Cerebellar cortex (tissue), 1 donor: ENCODE measurements at regions not wholly inside any gene's neighbourhood (a gene's known extent, or its start where the extent isn't known, plus 50 kb on each side); places are given as distances from the start of the nearest gene placed in this dataset.

Experiments
- DNase-seq: peaks from one replicate; pipeline ENCODE4 v3.0.0-alpha.2; 2015; ENCODE audit warnings: low spot score

DNA sequence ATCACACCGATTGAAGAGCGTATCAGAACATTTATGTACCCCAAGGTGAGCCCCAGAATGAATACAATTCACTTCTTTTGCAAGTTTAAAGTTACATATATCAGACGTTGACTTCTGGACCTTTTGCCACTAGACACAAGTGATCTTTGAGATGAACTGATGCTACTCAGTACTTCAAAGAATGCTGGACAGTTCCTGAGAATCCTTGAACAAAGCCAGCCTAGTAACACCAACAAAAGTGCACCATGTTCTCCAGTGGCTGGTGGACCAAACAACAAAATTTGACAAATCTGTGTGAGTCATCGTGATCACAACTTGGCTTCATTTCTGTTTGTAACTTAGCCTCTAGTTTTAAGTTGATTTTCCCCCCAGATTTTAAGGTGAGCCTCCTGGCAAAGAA lies 355.7 kb downstream of the SOX2 start:
- DNase-seq, result no peak

GRCh38 chr3:182078316-182078715 lies 366.6 kb downstream of the SOX2 start:
- DNase-seq, result no peak

GRCh38 chr3:182078929-182079328 lies 367.2 kb downstream of the SOX2 start:
- no peak for DNase-seq

DNA sequence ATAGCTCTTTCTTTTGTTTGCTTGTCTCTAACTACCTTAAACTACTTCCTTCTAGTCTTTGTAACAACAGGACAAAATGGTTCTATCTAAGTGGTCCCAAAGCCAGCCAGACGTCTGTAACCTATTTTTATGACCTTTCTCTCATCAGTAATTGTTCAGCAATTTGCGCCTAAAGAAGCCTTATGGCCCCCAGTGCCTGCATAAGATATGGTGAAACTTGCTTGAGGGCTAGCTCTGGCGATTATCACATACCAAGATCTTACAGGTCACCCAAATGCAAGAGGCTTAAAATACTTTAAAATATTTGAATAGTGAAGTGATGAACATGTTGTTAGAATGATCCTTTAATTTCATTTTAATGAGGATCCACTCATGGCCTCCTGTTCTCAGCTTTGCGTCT lies 369.4 kb downstream of the SOX2 start:
- no peak for DNase-seq

DNA sequence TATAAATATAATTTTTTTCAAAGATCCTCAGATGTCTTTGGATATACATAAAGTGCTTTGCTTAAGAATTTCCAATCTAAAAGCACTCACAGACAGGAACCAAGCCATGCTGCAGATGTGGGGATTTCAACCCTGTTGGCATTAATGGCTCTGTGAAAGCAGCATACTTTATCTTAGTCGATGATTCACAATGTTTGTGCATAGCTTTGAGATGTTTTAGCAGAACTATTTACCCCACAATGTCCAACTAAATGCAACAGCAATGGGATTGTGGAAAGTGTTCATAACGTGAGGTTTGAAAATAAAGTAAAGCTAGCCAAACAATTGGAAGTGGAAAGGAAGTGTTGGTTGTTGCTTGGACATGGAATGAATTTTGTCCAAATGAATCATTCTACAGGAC lies 371.4 kb downstream of the SOX2 start:
- no peak for DNase-seq

DNA sequence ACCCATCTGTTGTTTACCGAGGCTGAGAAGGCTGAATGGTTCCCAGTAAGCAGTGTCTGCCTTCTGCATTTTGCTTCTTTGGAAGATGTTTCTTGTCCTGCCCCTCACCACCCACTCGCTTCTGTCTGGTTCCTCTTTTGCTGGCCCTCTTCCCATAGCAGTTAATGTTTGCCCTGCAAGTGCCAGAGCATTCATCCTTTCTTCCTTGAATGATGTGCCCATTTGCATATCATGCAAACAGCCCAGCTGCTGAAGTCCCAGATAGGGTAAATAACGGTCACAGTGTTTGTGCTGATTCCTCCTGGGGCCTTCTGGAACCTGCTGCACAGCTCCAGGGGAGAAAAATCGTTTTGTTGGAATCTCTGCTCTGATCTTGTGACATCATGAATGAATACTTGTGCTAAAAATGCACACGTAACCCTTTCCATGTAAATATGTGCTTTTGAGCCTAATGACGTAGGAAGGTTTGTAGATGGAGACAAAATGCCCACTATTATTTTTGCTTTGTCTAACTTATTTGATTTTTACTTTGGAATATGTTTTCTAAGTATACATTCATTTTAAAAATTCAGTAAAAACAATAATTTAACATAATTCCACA lies 381.0 kb downstream of the SOX2 start:
- peak; percentile 4 for DNase-seq

DNA sequence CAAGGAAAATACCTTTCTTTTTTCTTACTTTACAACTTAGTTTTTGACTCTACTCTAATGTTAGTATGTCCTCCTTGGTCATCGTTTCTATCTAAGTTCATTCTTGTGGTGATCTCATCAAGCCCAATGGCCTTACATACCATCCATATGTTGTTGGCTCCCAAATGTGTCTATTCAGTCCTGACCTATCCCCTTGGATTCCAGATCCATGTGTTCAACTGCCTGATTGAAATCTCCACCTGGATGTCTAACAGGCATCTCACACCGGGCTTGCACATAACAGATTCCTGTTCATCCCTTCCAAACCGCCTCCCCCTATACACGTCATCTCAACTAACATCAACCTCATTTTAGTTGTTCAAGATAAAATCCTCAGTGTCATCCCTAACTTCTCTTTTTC lies 382.6 kb downstream of the SOX2 start:
- no peak for DNase-seq

DNA sequence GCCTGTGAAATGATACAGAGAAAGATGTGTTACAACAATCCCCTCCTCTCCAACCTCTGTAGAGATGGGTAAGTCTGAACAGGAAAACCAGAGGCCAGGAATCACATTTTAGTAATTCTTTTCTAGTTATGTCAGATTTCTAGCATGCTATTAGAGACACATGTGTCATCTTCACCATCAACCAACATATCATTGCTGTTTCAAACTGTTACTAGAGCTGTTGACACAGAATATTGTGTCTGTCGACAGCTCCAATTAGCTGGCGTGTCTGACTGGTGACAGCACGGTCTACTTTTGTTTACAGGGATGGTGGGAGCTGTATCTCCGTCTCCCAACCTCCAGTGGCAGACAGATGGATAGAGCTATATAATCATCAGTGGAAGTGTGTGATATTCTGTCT lies 393.2 kb downstream of the SOX2 start:
- DNase-seq, result no peak

DNA sequence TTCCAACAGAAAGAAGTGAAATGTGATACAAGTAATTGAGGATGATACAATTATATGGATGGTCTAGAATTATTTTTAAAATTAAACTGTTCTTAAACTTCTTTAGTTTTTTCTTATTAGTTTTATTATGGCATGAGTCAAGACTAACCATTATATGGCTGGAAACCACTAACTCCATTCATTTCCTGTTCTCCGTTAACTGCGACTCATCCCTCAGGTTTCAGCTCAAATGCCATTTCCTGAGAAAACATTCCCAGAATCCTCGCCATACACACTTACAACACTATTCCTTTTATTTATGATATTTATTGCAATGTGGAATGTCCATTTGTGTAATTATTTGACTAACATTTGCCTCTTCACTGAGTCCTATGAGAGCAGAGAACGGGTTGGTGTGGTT lies 394.1 kb downstream of the SOX2 start:
- no peak for DNase-seq

- no peak for DNase-seq
Measured at GRCh38 chr3:182108371-182108770, 396.6 kb downstream of the SOX2 start.

DNA sequence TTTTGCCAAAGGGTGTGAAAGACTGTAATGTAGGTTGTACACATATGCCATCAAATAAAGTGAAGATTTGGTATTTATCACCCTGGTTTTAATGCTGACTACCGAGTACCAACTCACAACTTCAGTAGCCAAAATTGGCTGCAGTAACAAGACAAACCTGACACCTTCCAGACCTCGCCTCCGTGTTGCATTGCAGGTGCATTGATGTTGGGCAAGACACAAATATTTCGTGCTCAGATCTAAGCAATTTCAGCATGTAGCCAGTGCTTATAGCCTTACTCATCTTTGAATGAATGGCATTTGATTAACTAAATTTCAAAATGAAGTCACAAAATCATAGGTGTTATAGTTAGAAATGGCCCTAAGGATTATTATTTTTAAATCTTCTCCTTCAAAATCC lies 400.2 kb downstream of the SOX2 start:
- no peak for DNase-seq

DNA sequence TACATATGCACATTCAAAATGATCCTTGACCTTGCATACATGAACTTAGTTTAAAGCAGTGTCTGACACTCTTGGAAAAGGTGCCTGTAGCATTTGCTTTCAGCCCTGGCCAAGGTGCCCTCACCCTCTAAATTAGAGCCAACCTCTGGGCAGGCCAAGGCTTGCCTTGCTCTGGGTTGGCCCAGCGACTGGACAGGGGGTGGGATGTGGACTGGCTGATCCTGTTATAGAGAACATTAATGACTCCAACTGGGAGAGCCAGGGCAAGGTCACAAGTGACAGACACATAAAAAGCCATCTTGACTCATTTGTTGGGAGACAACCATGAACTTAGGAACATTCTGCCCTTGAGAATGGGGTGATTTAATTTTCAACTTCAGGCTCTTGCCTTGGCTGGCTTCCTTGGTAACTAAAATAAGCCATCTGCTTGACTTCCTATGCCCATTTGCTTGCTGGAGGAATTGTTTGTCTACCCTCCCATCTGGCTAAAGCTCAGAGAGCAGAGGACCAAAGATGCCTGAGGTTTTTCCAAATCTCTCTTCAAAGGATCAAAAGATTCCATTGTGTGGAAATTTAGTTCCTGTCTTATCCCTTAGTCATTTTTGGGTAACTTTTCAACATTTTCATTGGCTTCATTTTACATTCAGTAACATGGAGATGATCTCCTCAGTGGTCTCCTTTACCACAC lies 403.7 kb downstream of the SOX2 start:
- no peak for DNase-seq

DNA sequence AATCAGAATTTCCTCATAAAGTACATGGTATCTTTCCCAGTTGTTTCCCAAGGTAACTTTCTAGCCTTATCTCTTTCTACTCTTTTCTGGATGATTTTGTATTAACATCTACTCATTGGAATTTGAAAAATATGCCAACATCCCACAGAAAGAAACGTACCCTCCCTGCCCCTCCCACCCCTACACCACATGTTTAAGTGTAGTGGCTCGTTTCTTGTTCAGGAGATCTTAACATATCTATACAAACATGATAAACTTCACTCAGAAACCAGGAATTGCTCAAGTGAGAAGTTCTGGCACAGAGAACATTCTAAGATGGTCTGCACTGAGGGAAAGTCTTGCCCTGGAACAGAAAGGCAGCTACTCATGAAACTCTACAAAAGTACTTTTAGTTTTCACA lies 404.7 kb downstream of the SOX2 start:
- DNase-seq, result no peak

- DNase-seq, result no peak
Measured at GRCh38 chr3:182117131-182117530, 405.4 kb downstream of the SOX2 start.

DNA sequence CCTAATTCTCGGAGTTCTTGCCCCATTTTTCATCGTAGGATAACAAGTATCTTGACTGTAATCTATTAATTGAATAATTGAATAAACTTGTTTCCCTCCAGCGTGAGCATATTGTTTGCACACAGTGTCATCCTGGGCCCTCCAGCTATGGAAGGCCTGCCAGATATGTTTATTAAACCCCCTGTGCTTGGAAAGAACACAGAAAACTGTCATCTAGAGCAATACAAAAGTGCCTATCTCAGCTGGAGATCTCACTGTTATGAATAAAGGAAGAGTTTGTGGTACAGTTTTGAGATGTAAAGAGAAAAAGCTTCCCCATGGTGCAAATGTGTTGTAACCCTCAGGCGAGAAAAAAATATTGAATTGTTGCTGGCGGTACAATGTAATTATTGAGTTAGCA lies 405.9 kb downstream of the SOX2 start:
- DNase-seq, result no peak

GRCh38 chr3:182118066-182118465 lies 406.3 kb downstream of the SOX2 start:
- no peak for DNase-seq

GRCh38 chr3:182121401-182121800 lies 409.7 kb downstream of the SOX2 start:
- DNase-seq, result no peak

DNA sequence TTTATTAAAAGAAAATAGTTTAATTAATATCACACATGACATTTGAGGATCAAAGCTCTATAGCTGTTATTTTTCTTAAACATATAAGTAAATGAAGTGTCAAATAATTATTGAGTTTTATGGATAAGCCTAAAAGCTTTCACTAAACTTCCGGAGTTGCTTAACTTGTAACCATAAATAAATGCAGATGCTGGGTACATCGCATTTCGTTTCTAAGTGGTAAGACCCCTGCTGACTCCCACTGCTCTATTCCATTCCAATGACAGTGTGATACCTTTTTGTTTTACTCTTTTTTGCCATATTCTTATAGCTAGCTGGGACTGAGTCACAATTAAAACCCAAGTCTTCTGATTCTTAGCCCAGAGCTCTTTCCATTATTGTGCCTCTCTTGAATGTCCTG lies 411.1 kb downstream of the SOX2 start:
- DNase-seq, result no peak

GRCh38 chr3:182124187-182124586 lies 412.5 kb downstream of the SOX2 start:
- no peak for DNase-seq

DNA sequence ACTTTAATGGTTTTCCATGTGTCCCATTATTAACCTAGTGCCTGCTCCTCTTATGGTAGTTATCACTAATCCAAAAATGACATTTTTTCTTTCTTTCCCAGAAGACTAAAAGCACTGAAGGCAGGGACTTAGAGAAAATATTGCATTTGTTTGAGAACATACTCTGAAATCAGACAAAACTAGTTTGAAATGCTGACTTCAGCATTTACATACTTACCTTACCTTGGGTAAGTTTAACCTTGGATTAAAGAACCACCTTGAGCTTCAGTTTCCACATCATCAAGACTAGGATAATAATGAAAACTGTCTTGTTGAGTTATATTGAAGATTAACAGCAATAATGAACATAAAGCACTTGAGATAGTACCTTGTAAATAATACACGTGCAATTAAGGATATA lies 413.0 kb downstream of the SOX2 start:
- no peak for DNase-seq

GRCh38 chr3:182129740-182130139 lies 418.0 kb downstream of the SOX2 start:
- no peak for DNase-seq

DNA sequence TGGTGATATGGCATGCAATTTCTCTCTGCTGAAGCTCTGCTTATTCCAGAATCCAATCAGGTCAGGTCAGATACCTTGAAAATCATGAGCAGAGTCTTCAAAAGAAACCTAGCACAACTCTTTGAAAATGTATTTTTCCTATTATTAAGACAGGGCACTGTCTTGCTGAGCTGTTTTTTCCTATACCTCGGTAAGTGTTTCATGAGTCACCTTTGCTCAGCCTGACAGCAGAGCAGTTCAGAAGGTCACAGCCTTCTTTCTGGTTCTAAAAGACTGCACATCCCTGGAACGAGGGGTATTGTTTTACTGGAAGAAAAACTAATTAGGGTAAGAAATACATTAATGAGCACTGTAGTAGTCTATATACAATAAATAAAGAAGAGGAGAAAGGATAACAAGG lies 422.0 kb downstream of the SOX2 start:
- no peak for DNase-seq

DNA sequence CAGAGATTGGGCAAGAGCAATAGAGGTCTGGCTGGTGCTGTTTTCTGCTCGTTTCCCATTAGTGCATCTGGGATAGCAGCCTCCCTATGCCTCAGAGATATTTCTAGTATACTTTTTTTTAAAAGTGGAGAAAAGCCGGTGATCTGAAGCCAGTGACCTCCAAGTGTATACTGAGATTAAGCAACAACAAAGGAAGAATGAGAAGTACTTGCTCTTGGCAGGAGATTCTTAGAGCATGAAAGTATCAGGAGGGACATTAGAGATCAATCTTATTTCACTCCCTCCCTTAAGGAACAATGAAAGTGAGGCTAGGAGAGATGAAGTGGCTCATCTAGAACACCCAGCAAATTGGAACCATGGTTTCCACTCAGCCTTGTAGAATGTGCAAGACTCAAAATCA lies 423.3 kb downstream of the SOX2 start:
- no peak for DNase-seq
